GM23338 (cell line): ENCODE measurements at regions not wholly inside any gene's neighbourhood (a gene's known extent, or its start where the extent isn't known, plus 50 kb on each side); places are given as distances from the start of the nearest gene placed in this dataset.

Experiments used
- ATAC-seq: fragments of 200-7000 bp; cut with Tn5 transposase; 3 replicates; pipeline ENCODE4 v1.9.1; 2020
- DNase-seq: peaks from one replicate; pipeline ENCODE4 v3.0.0-alpha.2; 2015; ENCODE audit warnings: low spot score
- H2AFZ ChIP-seq: fragments of 200-600 bp; sonication (generic); 2 replicates; pipeline ENCODE4 v1.8.0; 2016; ENCODE audit warnings: antibody characterized with exemption, mild to moderate bottlenecking, moderate library complexity
- H3F3A ChIP-seq: fragments of 200-600 bp; sonication (generic); replicated peaks from 2 replicates; pipeline ENCODE4 v1.8.0; 2017; ENCODE audit warnings: antibody characterized with exemption, mixed run types, low read depth
- H3K27ac ChIP-seq: fragments of 200-600 bp; sonication (generic); 2 replicates; pipeline ENCODE4 v1.6.1; 2016; ENCODE audit warnings: low read depth
- H3K27me3 ChIP-seq: fragments of 200-600 bp; sonication (generic); 2 replicates; pipeline ENCODE4 v1.8.0; 2016; ENCODE audit warnings: mild to moderate bottlenecking, mixed run types, moderate library complexity; ENCODE audit not compliant: insufficient read depth
- H3K36me3 ChIP-seq: fragments of 200-600 bp; sonication (generic); 2 replicates; pipeline ENCODE4 v1.8.0; 2016; ENCODE audit warnings: mild to moderate bottlenecking; ENCODE audit not compliant: insufficient read depth
- H3K4me1 ChIP-seq: fragments of 200-600 bp; sonication (generic); 2 replicates; pipeline ENCODE4 v1.8.0; 2016; ENCODE audit warnings: mild to moderate bottlenecking, moderate library complexity; ENCODE audit not compliant: insufficient read depth
- H3K4me2 ChIP-seq: fragments of 200-600 bp; sonication (generic); 2 replicates; pipeline ENCODE4 v1.7.1; 2017; ENCODE audit warnings: mixed run types
- H3K4me3 ChIP-seq: fragments of 200-600 bp; sonication (generic); 2 replicates; pipeline ENCODE4 v1.6.1; 2016; ENCODE audit warnings: mixed run types
- H3K79me2 ChIP-seq: fragments of 200-600 bp; sonication (generic); replicated peaks from 2 replicates; pipeline ENCODE4 v1.8.0; 2017; ENCODE audit warnings: mild to moderate bottlenecking; ENCODE audit not compliant: insufficient read depth
- H3K9me2 ChIP-seq: fragments of 200-600 bp; sonication (generic); 2 replicates; pipeline ENCODE4 v1.8.0; 2017; ENCODE audit not compliant: insufficient read depth
- H4K20me1 ChIP-seq: fragments of 200-600 bp; sonication (generic); replicated peaks from 2 replicates; pipeline ENCODE4 v1.8.0; 2017; ENCODE audit warnings: mild to moderate bottlenecking; ENCODE audit not compliant: insufficient read depth
- H3K27ac Mint-ChIP-seq: 2 replicates; pipeline ENCODE4 v1.8.0; 2020; ENCODE audit warnings: inconsistent platforms, mild to moderate bottlenecking, moderate library complexity, mixed read lengths
- H3K27me3 Mint-ChIP-seq: 3 replicates; pipeline ENCODE4 v1.8.0; 2022; ENCODE audit warnings: low read depth, mild to moderate bottlenecking, moderate library complexity, mixed read lengths, inconsistent platforms; ENCODE audit not compliant: insufficient read depth, poor library complexity
- H3K36me3 Mint-ChIP-seq: 3 replicates; pipeline ENCODE4 v1.8.0; 2021; ENCODE audit warnings: low read depth, mild to moderate bottlenecking, inconsistent platforms, moderate library complexity, mixed read lengths
- H3K4me1 Mint-ChIP-seq: 3 replicates; pipeline ENCODE4 v1.8.0; 2020; ENCODE audit warnings: mild to moderate bottlenecking, inconsistent platforms, mixed read lengths
- H3K4me3 Mint-ChIP-seq: 3 replicates; pipeline ENCODE4 v1.8.0; 2021; ENCODE audit warnings: moderate library complexity, mild to moderate bottlenecking, inconsistent platforms, mixed read lengths
- H3K9me3 Mint-ChIP-seq: 3 replicates; pipeline ENCODE4 v1.8.0; 2020; ENCODE audit warnings: moderate library complexity, mild to moderate bottlenecking, inconsistent platforms, mixed read lengths
- CREB1 ChIP-seq: fragments of 250-450 bp; sonication (Bioruptor Pico); IDR thresholded peaks from 2 replicates; pipeline ENCODE4 v1.5.0; 2020; ENCODE audit warnings: low read depth, mild to moderate bottlenecking, moderate library complexity
- CTCF ChIP-seq, 2 experiments: fragments of 200-600 bp in 1 of 2; sonication (generic) in 1 of 2; conservative IDR thresholded peaks; 2 replicates each; pipeline versions ENCODE4 v1.5.1 to v1.6.1; 2016 to 2017; ENCODE audit warnings: antibody characterized with exemption in 2 of 2, low read depth in 2 of 2, mild to moderate bottlenecking in 2 of 2, moderate library complexity in 1 of 2
- ETS1 ChIP-seq: IDR thresholded peaks from 2 replicates; pipeline ENCODE4 v1.6.1; 2016; ENCODE audit warnings: antibody characterized with exemption
- EZH2 ChIP-seq: fragments of 200-600 bp; sonication (generic); IDR thresholded peaks from one replicate; pipeline ENCODE4 v1.8.0; 2017; ENCODE audit warnings: antibody characterized with exemption, mild to moderate bottlenecking, low read depth; ENCODE audit not compliant: unreplicated experiment
- EZH2phosphoT487 ChIP-seq: fragments of 200-600 bp; sonication (generic); IDR thresholded peaks from one replicate; pipeline ENCODE4 v1.8.1; 2018; ENCODE audit warnings: antibody characterized with exemption; ENCODE audit not compliant: unreplicated experiment
- JUNB ChIP-seq: IDR thresholded peaks from one replicate; pipeline ENCODE4 v1.6.1; 2016; ENCODE audit warnings: antibody characterized with exemption; ENCODE audit not compliant: unreplicated experiment
- NANOG ChIP-seq: IDR thresholded peaks from 2 replicates; pipeline ENCODE4 v1.6.1; 2016; ENCODE audit warnings: antibody characterized with exemption, borderline replicate concordance
- POLR2AphosphoS5 ChIP-seq: IDR thresholded peaks from 2 replicates; pipeline ENCODE4 v1.6.1; 2016; ENCODE audit warnings: antibody characterized with exemption, low read depth
- REST ChIP-seq: IDR thresholded peaks from one replicate; pipeline ENCODE4 v1.6.1; 2018; ENCODE audit warnings: antibody characterized with exemption; ENCODE audit not compliant: unreplicated experiment
- STAT1 ChIP-seq: IDR thresholded peaks from one replicate; pipeline ENCODE4 v1.6.1; 2016; ENCODE audit warnings: antibody characterized with exemption; ENCODE audit not compliant: unreplicated experiment
- ZNF114 ChIP-seq: fragments of 250-450 bp; sonication (Bioruptor Pico); IDR thresholded peaks from 2 replicates; pipeline ENCODE4 v1.5.0; 2020; ENCODE audit warnings: mild to moderate bottlenecking, moderate library complexity
- ZNF331 ChIP-seq: fragments of 250-450 bp; sonication (Bioruptor Pico); IDR thresholded peaks from 2 replicates; pipeline ENCODE4 v1.5.0; 2020; ENCODE audit warnings: low read depth, mild to moderate bottlenecking, moderate library complexity
- ZNF462 ChIP-seq: fragments of 250-450 bp; sonication (Bioruptor Pico); IDR thresholded peaks from 2 replicates; pipeline ENCODE4 v1.5.0; 2020; ENCODE audit warnings: mild to moderate bottlenecking, moderate library complexity

GRCh38 chr13:68023838-68024581 is 793.9 kb upstream of the PCDH9 start:
- H3K4me2 ChIP-seq: peak overlapping the region; percentile 32
- Mint-ChIP-seq H3K4me3 (peak overlapping the region; percentile 34; the same call in 2 of the 3 replicates), H3K27ac (no peak overlapping the region), H3K4me1 (peaks cover 43% of the 10 kb centered on the region), H3K36me3 (peaks cover 17% of the 10 kb centered on the region; the same call in 2 of the 3 replicates), H3K27me3 (peaks cover 10% of the 10 kb centered on the region), H3K9me3 (peaks cover 11% of the 10 kb centered on the region; the same call in 2 of the 3 replicates)
- H2AFZ ChIP-seq: no peak overlapping the region
- no peaks in the 10 kb centered on the region for H3K27me3 ChIP-seq
- H3K9me2 ChIP-seq: no peaks in the 10 kb centered on the region
- DNase-seq: peak; percentile 30
- ATAC-seq: peak; percentile 57
- H3F3A ChIP-seq: no peaks in the 10 kb centered on the region
- peaks cover 41% of the 10 kb centered on the region for H3K4me1 ChIP-seq
- H4K20me1 ChIP-seq: no peaks in the 10 kb centered on the region
- no peaks in the 10 kb centered on the region for H3K79me2 ChIP-seq
- no peak for TF ChIP-seq CREB1
- TF ChIP-seq ZNF462 (CRISPR knock-in tag): 0 out of 2 replicates have a peak, but pooled peaks have one; percentile 64
- TF ChIP-seq CTCF (conservative IDR thresholded peaks at IDR 0.05; ENCODE audit: low read depth in 2 of 2): no peak
- TF ChIP-seq REST: no peak
- TF ChIP-seq STAT1: no peak
- peak; percentile 84; the same call in 1 of the 2 replicates for TF ChIP-seq NANOG
- TF ChIP-seq EZH2: no peak
- TF ChIP-seq POLR2AphosphoS5: peak; percentile 17; the same call in 1 of the 2 replicates
- no peak for TF ChIP-seq ETS1
- TF ChIP-seq JUNB: no peak
- TF ChIP-seq EZH2phosphoT487: no peak
- TF ChIP-seq ZNF331 (CRISPR knock-in tag): no peak
- TF ChIP-seq ZNF114 (CRISPR knock-in tag): no peak
- H3K36me3 ChIP-seq: no peaks in the 10 kb centered on the region
- no peak overlapping the region for H3K27ac ChIP-seq
- H3K4me3 ChIP-seq: peak overlapping the region; percentile 5; the same call in 1 of the 2 replicates
